ENCODE measurements at regions not wholly inside any gene's neighbourhood (a gene's known extent, or its start where the extent isn't known, plus 50 kb on each side); places are given as distances from the start of the nearest gene placed in this dataset.
"Not testable (repeated sequence)": the region's sequence is repeated elsewhere in the genome, so short reads cannot be mapped to it uniquely, and the experiment has no call there.

DNA sequence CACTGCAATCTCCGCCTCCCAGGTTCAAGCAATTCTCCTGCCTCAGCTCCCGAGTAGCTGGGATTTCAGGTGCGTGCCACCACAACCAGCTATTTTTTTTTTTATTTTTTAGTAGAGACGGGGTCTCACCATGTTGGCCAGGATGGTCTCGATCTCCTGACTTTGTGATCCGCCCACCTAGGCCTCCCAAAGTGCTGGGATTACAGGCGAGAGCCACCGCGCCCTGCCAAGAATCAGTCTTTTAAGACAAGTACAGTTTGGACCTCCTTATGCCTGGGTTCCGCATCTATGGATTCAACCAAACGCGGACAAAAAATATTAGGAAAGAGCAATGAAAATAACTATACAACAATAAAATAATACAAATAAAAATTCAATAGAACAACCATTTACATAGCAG lies 285.9 kb upstream of the HS6ST1 start:
- peak; percentile 12 for DNase-seq

DNA sequence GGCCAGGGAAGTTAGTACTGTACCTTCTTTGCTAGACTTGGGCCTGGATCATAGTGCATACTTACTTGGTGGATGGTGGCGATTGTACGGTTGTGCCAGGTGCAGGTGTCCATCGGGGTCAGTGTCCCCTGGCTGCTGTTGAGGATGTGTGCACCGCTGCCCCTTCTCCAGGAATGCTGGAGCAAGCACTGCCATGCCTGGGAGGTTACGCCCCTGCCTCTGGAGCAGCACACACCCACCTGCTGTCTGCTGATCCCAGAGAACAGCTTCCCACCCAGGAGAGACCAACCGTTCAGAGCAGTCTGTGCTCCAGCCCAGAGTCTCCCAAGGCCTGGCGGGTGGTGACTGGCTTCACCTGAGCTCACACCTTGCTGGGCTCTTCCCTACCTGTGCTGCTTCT lies 286.8 kb upstream of the HS6ST1 start:
- no peak for DNase-seq

DNA sequence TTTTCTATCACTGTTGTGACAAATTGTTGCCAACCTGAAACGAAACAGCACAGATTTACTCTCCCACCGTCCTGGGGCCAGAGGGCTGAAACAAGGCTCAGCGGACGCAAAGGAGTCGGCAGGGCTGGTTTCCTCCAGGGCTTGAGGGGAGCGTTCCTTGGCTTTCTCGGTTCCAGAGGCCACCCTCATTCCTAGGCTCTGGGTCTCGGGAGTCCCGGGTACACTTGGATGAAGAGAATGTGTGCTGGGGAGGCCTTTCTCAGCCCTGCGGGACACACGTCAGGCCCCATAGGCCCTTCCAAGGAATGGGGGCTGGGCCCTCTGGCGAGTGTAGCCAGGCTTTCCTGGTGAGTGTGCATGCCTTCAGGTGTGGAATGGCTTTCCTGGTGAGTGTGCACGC lies 287.3 kb upstream of the HS6ST1 start:
- DNase-seq: no peak

DNA sequence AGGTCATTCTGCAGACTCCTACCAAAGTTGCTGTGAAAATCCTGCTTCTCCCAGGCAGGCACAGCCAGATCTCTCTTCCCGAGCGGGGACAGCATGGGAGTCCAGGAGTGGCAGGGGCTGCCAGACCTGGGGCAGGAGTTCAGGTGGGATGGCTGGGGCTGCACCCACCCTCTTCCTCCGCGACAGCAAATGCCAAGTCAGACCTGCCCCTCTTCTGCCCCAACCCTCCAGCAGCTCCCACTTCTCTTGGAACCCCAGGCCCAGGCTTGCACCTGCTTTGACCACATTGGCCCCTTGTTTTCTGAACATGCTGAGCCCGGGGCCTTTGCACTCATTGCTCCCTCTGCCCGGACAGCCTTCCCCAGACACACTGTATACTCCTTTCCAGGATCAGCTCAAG lies 288.2 kb upstream of the HS6ST1 start:
- no peak for DNase-seq

DNA sequence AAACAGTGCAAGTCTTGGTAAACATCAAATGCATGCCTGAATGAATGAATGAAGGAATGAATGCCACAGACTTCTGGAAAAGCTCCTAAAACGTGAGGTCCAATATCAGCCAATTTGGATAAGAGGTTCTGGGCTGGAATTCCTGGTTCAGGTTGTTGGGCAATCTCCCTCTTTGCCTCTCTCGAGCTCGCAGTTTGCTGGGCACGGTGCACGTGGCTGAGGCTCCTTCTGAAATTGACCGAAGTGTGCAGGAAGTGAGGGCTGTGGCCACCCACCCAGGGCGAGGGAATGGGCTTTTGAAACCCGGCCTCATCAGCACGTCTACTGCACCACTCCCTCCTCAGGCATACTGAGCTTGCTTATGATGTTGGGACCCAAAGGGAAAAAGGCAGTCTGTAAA lies 288.8 kb upstream of the HS6ST1 start:
- DNase-seq: no peak

DNA sequence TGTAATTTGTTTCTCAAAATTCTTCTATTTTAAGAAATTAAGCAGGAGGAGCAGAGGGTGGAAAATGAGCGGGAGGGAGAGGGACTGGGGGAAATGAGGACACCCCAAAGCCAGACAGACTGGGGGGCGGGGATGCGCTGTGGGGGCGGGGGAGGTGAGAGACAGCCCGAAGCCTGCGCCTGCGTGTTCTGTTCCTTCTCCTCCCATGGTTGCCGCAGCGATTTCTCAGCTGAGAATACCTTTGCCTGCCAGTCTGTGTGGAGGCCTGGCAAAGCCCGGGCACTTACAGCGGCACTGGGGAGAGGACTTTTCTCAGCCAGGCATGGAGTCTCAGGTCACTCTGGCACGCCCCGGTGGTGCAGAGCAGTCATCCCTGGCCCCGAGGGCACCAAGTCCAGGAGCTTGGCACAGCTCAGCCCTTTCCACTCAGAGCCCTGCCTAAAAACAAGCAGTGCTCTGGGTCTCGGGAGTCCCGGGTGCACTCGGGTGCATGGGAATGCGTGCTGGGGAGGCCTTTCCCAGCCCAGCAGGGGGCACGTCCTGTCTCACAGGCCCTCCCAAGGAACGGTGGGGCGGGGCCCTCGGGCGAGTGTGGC lies 289.3 kb upstream of the HS6ST1 start:
- DNase-seq: no peak

DNA sequence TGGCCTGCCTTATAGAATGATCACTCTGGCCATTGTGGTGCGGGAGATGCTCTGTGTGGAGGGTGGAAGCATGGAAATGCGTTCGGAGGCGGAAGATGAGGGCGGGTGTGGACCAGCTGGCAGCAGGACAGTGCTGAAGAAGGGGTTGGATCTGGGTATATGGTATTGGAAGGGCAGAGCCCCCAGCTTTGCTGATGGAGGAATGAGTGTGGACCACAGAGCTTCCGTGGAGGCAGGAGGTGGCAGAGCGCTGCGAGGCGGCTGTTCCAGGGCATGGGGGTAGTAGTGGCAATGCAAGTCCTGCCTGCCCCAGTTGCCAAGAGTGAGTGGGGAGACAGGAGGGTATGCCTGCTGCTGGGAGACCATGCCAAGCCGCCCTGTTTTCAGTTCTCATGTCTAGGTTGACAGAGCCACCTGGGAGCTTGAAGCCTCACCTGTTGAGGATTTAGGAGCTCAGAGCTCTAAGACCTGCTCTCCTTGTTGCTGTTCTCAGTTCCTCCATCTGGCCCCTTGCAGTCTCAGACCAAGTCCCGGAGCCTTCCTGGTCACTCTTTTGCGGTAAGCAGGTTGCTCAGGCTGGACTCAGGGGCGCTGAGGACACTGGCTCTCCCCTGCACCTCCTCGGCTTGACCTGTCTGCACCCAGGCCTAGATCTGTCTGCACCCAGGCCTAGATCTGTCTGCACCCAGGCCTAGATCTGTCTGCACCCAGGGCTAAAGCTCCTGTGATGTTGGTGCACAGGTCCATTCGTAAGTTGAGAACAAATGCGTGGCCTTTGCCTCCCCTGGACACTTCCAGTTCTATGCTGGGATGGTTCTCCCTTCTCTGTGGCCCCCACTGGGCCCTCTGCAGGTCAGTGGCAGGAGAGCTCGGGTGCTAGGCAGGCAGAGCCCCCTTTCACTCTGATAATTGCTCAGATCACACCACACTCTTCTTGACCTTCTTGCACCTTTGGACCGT lies 290.5 kb upstream of the HS6ST1 start:
- DNase-seq: no peak

DNA sequence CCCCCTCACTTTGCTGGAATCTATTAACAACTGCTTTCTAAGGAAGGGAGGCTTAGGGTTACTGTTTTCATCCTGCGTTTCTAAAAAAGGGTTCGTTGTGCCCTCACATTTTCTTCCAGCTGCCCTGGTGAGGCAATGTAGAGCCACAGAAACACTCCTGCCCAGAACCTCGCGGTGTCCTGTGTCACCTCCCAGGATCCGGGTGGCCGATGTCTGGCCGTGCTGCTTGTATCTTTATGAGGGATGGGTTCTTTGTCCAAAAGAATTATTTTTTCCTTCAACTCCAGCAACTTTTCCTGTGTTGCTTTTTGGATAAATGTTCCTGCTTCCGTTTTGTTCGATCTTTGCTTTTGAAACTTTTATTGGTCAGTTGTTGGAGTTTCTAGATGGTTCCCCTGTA lies 291.8 kb upstream of the HS6ST1 start:
- no peak for DNase-seq

DNA sequence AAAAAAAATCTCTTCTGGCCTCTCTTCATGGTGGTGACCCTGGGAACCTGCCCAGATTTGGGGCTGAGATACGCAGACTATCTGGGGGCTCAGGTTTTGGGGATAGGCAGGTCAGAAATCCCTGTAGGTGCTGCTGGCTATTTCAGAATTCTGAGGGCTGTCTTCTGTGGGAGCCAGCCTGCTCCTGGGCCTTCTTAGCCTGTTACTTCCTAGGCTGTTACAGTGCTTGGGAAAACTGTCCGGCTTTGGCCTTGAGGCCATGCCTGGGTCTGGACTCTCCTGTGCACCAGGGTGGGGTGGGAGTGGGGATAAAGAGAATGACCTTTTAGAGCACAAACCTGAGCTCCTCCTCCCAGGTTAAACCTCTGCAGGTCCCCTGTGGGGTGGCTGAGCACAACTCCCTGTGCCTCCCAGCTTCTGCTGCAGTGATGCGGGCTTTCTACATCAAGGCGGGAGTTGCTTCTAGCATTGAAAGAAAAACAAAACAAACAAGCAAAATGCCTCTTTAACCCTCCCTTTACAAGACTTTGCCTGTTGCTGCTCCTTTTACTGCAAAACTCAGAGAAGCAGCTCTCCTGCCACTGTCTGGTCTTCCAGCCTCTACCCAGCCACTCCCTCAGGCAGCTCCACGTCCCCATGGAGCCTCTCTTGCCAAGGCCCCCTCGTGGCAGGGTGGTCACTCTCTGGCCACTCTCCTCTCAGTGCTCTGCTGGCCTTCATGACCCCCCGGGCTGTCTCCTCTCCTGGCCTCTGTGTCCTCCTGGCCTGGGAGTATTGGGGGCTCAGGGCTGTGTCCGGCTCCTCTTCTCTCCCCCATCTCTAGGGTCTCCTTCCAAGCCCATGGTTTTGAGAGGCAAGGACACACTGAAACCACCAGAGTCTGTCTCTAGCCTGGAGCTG lies 293.0 kb upstream of the HS6ST1 start:
- DNase-seq: no peak

DNA sequence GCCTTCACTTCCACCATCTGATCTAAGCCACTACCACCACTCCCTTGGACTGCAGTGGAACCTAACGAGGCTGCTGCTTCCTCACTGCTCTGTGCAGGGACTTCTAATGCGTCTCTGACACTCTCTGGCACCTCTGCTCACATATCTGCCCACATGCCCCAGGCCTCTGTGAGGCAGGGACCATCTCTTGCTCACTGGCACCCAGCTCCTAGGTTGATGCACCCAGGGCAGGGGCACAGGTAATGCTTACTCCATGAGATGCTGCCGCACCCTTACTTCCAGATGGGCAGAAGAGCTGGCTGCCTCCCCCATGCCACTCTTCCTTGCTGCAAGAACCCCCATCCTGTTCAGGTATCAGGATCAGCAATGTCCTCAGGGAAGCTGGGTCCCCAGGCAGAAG lies 294.0 kb upstream of the HS6ST1 start:
- no peak for DNase-seq

DNA sequence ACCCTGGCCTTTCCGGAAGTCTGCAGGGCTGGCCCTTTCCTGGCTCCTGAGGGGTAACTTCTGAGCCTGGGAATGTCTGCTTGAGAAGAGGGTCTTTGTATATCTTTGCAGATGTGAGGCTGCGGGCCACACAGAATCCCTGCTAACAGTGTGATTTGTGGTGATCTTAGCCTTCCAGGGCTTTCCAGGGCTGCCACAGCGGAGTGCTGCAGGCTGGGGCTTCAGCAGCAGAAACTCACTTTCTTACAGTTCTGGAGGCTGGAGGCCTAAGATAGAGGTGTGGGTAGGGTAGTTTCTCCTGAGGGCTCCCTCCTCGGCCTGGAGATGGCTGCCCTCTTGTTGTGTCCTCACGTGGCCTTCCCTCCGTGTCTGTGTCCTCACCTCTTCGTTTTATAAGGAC lies 294.7 kb upstream of the HS6ST1 start:
- DNase-seq: no peak

DNA sequence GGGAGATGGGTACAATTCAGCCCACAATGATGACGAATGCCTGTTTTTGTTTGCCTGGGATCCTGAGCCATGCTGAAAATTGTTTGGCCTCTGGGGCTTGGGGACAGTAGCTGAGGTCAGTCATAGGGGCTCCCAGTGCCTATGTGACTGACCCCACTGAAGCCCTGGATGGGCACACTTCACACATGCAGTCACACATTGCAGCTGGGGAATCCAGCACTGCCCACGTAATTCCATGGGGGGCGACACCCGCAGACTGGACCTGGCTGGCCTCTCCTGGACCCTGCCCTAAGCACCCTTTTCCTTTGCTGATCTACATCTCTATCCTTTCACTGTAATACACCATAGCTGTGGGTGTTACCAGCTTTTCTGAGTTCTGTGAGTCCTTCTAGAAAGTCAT lies 295.2 kb upstream of the HS6ST1 start:
- DNase-seq: no peak

DNA sequence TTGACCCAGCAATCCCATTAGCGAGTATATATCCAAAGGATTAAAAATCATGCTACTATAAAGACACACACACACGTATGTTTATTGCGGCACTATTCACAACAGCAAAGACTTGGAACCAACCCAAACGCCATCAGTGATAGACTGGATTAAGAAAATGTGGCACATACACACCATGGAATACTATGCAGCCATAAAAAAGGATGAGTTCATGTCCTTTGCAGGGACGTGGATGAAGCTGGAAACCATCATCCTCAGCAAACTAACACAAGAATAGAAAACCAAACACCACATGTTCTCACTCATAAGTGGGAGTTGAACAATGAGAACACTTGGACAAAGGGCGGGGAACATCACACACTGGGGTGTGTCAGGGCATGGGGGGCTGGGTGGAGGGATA lies 296.2 kb upstream of the HS6ST1 start:
- DNase-seq: not testable (repeated sequence)

DNA sequence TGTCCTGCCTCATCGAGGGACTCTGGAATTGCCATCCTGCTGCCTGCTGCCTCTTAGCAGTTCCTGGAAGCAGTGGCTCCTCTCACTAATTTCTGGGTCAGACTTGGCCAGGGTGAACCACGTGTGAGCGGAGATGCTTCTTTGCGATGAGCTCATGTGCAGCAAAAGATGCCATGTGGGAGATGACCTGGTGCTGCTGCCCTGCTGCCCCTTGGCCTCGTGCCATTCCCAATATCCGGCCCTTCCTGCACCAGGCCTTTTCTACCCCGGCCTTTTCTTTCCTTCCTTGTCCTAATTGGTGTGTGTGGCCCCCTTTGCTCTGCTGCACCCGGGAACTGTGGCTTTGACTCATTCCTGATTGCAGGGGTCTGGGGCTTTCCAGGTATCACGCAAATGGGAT lies 296.9 kb upstream of the HS6ST1 start:
- DNase-seq: no peak

DNA sequence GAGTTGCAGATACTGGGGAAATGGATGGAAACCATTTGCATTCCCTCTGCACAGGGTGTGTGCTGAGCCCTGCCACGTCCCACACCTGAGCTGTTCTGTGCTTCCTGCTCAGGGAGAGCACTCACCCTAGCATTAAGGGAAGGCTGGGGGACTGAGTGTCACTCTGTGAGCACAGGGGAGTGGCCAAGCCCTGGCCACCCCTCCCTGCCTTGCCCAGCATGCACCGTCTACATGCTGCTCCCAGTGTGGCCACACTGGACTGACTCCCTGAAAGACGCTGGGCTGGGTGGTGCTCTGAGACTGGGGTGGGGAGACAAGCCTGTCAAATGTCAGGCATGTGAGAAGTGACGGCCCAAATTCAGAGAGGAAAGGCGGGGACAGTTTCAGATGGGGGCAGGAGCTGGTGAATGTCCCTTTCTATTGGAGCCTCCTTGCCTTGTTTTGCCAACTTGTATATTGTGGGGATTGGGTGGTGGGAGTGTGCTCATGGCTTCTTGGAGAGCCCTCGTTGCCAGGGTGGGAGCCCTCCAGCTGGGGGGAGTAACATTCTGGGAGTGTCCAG lies 298.4 kb upstream of the HS6ST1 start:
- no peak for DNase-seq

DNA sequence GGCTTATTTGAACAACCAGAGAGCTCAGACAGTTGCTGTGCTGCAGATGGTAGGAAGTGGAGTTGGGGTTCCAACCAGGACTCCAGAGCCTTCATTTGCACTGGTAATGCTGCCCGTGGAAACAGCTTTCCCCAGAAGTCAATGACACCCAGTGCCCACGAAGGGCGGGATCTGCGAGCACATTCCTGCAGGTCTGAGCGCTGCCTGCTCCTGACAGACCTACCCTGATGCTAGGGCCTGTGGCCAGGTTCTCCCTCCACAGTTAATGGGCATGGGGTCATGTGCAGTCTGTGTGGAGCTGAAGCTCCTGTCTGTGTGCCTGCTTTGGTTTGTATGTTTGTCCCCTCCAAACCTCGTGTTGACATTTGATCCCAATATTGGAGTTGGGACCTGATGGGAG lies 299.0 kb upstream of the HS6ST1 start:
- no peak for DNase-seq

DNA sequence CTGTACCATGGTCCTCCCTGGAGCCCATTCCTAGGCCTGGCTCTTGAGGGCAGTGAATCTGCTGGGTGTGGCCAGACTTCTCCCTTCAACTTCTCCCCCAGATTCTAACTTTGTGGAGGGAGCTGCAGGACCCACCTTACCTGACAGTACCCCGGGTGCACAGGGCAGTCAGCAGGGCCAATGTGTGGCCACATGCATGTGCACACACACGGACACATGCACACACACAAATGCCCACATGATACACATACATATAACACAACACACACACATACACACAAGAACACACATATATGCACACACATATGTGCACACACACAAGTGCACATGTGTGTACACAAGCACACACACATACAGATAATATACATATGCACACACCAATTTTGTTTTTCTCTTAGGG lies 300.0 kb upstream of the HS6ST1 start:
- DNase-seq: no peak

DNA sequence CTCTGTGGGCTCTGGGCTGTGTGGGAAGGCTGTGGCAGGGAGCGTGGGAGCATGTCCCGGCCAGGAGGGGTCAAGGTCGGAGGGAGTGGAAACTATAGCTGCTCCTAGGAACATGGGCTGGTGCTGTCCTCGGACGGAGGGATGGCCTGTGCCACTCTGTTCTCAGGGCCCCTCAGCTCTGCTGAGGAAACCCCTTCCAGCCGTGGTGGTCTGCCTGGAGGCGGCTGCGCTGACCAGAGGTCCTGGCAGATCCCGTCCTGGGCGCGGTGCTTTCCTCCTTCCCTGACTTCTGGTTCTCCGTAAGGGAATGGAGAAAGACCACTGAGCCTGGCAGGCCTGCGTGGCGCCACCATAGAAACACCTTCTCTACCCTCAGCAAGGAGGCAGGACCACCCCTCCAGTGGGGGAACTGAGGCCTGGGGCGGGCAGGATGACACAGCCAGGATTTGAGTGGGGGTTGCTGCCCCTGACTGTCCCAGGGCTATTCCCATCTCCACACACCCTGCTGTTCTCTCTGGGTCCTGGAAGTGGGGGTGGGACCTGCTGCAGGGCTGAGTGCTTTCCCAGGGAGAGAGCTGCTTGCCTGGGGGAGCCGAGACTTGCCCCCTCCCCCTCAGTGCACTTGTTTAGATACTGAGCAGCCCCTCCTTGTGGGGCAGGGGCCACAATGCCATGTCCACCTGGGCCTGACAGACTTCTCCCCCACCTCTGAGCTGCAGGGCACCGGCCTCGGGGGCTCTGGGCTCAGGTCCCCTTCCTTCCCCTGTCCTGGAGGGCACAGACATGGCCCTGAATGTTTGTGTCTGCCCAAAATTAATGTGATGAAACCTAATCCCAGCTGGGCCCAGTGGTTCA lies 301.0 kb upstream of the HS6ST1 start:
- DNase-seq: no peak

DNA sequence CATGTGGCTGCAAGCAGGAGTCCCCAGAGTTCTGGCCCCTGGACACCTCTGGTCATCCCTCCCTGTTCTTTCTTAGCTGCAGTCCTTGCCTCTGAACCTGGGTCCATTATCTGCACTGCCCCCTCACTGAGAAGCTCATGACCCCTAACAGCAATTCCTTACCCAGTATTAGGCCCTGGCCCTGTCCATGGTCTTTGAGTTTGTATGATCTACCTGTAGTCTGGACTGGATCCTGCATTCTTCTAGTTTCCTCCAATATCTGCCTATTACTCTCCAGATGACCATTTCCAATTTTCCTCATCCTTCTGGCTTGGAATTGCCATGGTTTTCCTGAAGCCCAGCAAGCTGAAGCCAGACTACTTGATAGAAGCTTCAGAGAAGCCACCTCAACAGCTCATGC lies 302.4 kb upstream of the HS6ST1 start:
- DNase-seq: no peak

DNA sequence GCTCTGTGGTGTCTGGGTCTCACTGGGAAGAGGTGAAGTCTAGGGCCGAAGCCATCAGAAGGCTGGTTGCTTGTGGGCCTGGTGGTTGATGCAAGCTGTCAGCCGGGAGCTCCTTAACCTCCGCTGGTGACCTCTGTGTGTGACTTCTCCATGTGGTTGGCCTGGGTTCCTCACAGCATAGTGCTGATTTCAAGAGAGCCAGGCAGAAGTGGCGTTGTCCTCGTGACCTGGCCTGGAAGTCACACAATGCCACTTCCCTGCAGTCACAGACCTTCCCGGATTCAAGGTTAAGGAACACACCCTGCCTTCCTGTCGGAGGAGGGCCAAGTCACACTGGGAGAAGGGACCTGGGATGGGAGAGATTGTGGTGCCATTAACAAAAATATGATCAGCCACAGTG lies 303.7 kb upstream of the HS6ST1 start:
- DNase-seq: no peak

DNA sequence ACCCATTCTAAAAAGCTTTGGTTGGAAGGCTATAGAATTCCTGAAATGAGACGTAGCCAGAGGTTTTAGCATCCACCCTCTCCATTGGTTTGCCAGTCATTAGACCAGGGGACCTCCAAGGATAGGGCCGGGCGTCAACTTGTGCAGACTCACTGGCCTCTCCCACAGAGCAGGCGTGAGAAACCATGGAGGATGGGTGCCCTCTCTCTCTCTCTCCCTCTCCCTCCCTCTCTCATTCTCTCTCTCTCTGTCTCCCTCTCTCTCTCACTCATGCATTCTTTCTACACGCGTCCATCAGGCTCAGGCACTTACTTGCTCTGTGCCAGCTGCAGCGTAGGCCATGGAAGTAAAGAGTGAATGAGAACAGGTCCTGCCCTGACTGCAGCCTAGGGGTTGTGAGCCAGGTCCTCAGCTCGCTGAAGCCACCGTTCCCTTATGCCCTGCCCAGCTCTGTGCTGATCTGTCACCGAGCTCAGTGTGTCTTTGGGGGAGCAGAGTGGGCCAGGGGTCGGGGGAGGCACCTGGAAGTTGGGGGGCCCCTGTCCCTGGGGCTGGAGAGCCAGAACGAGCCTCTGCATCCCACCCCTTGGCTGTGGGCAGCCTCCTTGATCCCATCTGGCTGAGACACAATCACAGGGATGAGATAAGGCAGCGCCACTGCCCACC lies 304.4 kb upstream of the HS6ST1 start:
- DNase-seq: no peak

Data from activated CD8-positive, alpha-beta memory T cell treated with anti-CD3 and anti-CD28 coated beads, Interleukin-2, amount 50 U/mL, for 48 hours (primary cell).